Inflammatory macrophage treated with lipopolysaccharide for 4 hours (primary cell): ENCODE measurements at regions not wholly inside any gene's neighbourhood (a gene's known extent, or its start where the extent isn't known, plus 50 kb on each side); places are given as distances from the start of the nearest gene placed in this dataset.

ENCODE experiments used
- DNase-seq: peaks from one replicate; pipeline ENCODE4 v3.0.0-alpha.2; 2020

- DNase-seq = no peak
These were observed 195.0 kb upstream of the S100G start for GRCh38 chrX:16454926-16455325.

- no peak for DNase-seq
These were observed 192.7 kb upstream of the S100G start for GRCh38 chrX:16457239-16457638.

- no peak for DNase-seq
These were observed 191.8 kb upstream of the S100G start for GRCh38 chrX:16458208-16458607.

- no peak for DNase-seq
These were observed 190.9 kb upstream of the S100G start for GRCh38 chrX:16459008-16459407.

- no peak for DNase-seq
These were observed 188.0 kb upstream of the S100G start for GRCh38 chrX:16461968-16462367.

- DNase-seq = no peak
These were observed 187.0 kb upstream of the S100G start for GRCh38 chrX:16462912-16463311.

GRCh38 chrX:16464369-16464768, 185.6 kb upstream of the S100G start:
- no peak for DNase-seq

GRCh38 chrX:16465081-16465876, 184.7 kb upstream of the S100G start:
- no peak for DNase-seq

GRCh38 chrX:16466640-16467432, 183.1 kb upstream of the S100G start:
- DNase-seq = no peak

- DNase-seq = no peak
These were observed 180.1 kb upstream of the S100G start for GRCh38 chrX:16469870-16470269.

GRCh38 chrX:16472345-16472744, 177.6 kb upstream of the S100G start:
- no peak for DNase-seq

- no peak for DNase-seq
These were observed 175.4 kb upstream of the S100G start for GRCh38 chrX:16474511-16474910.

- no peak for DNase-seq
These were observed 173.9 kb upstream of the S100G start for GRCh38 chrX:16476009-16476408.

- no peak for DNase-seq
These were observed 173.3 kb upstream of the S100G start for GRCh38 chrX:16476692-16477091.

- DNase-seq = no peak
These were observed 170.6 kb upstream of the S100G start for GRCh38 chrX:16479206-16479869.

GRCh38 chrX:16480049-16480448, 169.9 kb upstream of the S100G start:
- DNase-seq = no peak

- peak; percentile 87 for DNase-seq
These were observed 165.6 kb upstream of the S100G start for GRCh38 chrX:16484338-16484737.

- no peak for DNase-seq
These were observed 162.2 kb upstream of the S100G start for GRCh38 chrX:16487620-16488385.

GRCh38 chrX:16488959-16489358, 161.0 kb upstream of the S100G start:
- DNase-seq = no peak

- DNase-seq = no peak
These were observed 158.5 kb upstream of the S100G start for GRCh38 chrX:16491461-16491860.

- no peak for DNase-seq
These were observed 153.8 kb upstream of the S100G start for GRCh38 chrX:16496175-16496574.

- DNase-seq = no peak
These were observed 137.9 kb upstream of the S100G start for GRCh38 chrX:16511796-16512776.
